Panc1 (cell line): ENCODE measurements at regions not wholly inside any gene's neighbourhood (a gene's known extent, or its start where the extent isn't known, plus 50 kb on each side); places are given as distances from the start of the nearest gene placed in this dataset.

Experiments used
- CTCF ChIP-seq: fragments of 450-650 bp; IDR thresholded peaks from 2 replicates; pipeline ENCODE4 v1.5.1; 2017; ENCODE audit warnings: mild to moderate bottlenecking
- POLR2AphosphoS5 ChIP-seq: IDR thresholded peaks from 2 replicates; pipeline ENCODE4 v1.6.1; 2012; ENCODE audit warnings: mild to moderate bottlenecking, low read depth, low read length, moderate library complexity
- REST ChIP-seq, 2 experiments: IDR thresholded peaks; 2 replicates each; pipeline ENCODE4 v1.6.1; 2011 to 2012; ENCODE audit warnings: low read depth in 2 of 2, control low read depth in 1 of 2, low read length in 1 of 2, mild to moderate bottlenecking in 1 of 2, moderate library complexity in 1 of 2; ENCODE audit not compliant: insufficient read depth in 1 of 2
- SIN3A ChIP-seq: IDR thresholded peaks from 2 replicates; pipeline ENCODE4 v1.6.1; 2012; ENCODE audit warnings: low read depth, mild to moderate bottlenecking, low read length, moderate library complexity, borderline replicate concordance; ENCODE audit not compliant: insufficient read depth

DNA sequence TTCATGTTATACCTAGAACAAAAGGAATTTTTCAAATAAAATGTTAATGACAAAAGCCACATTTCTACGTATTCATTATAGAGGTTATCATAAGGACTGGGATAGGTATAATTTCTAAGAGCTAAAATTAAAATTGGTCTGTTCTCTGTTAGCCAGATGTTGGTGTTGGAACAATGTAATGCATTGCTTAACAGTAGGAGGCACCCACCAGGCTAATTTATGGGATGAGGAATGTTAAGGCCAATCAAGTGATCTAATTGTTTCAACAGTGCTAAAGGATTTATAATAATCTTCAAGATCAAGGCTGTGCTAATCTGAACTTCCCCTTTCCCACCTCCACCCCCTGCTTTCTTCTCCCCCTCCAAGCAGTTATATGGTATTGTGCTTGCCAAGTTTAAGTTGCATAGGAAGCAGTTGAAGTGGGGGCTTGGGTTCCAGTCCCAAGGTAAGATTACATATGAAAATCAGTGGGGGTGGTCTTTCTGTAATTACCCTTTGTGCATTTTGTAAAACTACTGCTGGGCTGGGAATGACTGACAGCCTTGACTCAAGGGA, 89.2 kb upstream of the BACH2 start:
- no peak for TF ChIP-seq CTCF
- TF ChIP-seq REST (IDR thresholded peaks at IDR 0.05; ENCODE audit: insufficient read depth in 1 of 2, low read depth in 2 of 2, low read length in 1 of 2): no peak
- no peak for TF ChIP-seq POLR2AphosphoS5
- no peak for TF ChIP-seq SIN3A
